ENCODE measurements at regions not wholly inside any gene's neighbourhood (a gene's known extent, or its start where the extent isn't known, plus 50 kb on each side); places are given as distances from the start of the nearest gene placed in this dataset.

DNA sequence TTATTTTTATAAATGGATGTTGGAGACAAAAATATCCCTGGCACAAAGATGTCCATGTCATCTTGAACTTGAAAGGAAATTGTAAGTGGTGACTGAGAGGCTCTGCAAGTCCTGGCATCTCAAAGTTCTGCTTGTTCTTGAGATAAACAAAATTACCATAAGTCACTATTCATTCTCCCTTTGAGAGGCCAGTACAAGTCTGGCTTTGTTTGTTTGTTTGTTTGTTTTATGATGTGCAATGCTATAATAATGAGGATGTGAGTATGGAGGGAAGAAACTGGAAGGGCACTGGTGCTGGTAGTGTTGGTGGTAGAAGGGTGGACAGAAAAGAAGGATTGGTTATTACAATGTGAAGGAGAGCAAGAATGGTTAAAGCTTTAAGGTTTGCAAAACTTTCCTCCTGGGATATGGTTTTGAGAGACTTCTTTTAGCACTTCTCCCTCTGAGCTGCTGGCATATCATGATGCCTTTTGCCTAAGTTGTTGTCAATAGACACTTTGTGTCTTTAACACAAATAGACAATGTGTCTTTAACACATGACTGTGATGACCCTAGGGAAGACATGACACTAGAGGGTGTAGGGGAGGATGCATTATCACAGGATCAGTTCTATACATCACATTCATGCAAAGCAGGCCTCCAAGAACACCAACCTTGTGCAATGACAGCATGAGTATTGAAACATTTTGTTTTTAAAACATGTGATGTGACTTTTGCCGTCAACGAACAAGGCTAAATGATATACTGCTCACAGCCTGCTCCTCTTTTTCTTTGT, 880.5 kb upstream of the GOT2 start:
- Histone ChIP-seq H3K79me2 (ENCODE audit: control insufficient read depth, insufficient read depth, low read length) (no peaks in the 10 kb centered on the region), H3K9me3 (replicated peaks; ENCODE audit: control insufficient read depth, insufficient read depth, low read depth, low read length) (no peaks in the 10 kb centered on the region), H3K4me3 (no peak overlapping the region), H3K27ac (ENCODE audit: extremely low read depth, low read depth, low read length) (no peak overlapping the region), H3K4me1 (replicated peaks in 1 of 2; ENCODE audit: control insufficient read depth in 2 of 2, insufficient read depth in 2 of 2, low read length in 2 of 2) (no peaks in the 10 kb centered on the region), H3K9me1 (ENCODE audit: control insufficient read depth, insufficient read depth, low read length) (no peaks in the 10 kb centered on the region), H4K20me1 (replicated peaks; ENCODE audit: control insufficient read depth, insufficient read depth, low read length) (no peaks in the 10 kb centered on the region), H3K36me3 (ENCODE audit: control insufficient read depth, insufficient read depth, low read length) (no peaks in the 10 kb centered on the region), H3K9ac (ENCODE audit: insufficient read depth in 1 of 2, low read depth in 2 of 2, low read length in 2 of 2) (no peak overlapping the region), H2AFZ (ENCODE audit: low read depth, low read length) (no peak overlapping the region), H3K4me2 (ENCODE audit: insufficient read depth, low read length) (no peak overlapping the region), H3K27me3 (ENCODE audit: control insufficient read depth in 2 of 2, insufficient read depth in 2 of 2, low read length in 2 of 2) (no peaks in the 10 kb centered on the region)
- CTCF ChIA-PET (ENCODE audit: low intra/inter-chr PET ratio) = no interaction called here
- DNase-seq (ENCODE audit: extremely low read depth in 1 of 4, low spot score in 3 of 4) (no peak), FAIRE-seq (no peak), ATAC-seq (no peak)
- in situ Hi-C loops (cut with MboI) (no loop called here), intact Hi-C loops (cut with micrococcal nuclease) (no loop called here)
- 0% methylated on average over 2 of the region's 2 CpGs for WGBS (ENCODE audit: insufficient coverage, low coverage, missing lambda C conversion rate)
- POLR2A ChIA-PET = no interaction called here
- TF ChIP-seq OTX1 (CRISPR knock-in tag; IDR thresholded peaks at IDR 0.05) = no peak
- no peak for TF ChIP-seq ZZZ3 (IDR thresholded peaks at IDR 0.05)
- TF ChIP-seq KAT2B (IDR thresholded peaks at IDR 0.05; ENCODE audit: low read depth, low read length) = no peak
- TF ChIP-seq TEAD4 (IDR thresholded peaks at IDR 0.05; ENCODE audit: low read length) = no peak
- no peak for TF ChIP-seq TEAD4 (CRISPR knock-in tag; IDR thresholded peaks at IDR 0.05; ENCODE audit: borderline replicate concordance)
- no peak for TF ChIP-seq ETV5 (CRISPR knock-in tag; IDR thresholded peaks at IDR 0.05; ENCODE audit: low read depth)
- TF ChIP-seq, protein P1, sequence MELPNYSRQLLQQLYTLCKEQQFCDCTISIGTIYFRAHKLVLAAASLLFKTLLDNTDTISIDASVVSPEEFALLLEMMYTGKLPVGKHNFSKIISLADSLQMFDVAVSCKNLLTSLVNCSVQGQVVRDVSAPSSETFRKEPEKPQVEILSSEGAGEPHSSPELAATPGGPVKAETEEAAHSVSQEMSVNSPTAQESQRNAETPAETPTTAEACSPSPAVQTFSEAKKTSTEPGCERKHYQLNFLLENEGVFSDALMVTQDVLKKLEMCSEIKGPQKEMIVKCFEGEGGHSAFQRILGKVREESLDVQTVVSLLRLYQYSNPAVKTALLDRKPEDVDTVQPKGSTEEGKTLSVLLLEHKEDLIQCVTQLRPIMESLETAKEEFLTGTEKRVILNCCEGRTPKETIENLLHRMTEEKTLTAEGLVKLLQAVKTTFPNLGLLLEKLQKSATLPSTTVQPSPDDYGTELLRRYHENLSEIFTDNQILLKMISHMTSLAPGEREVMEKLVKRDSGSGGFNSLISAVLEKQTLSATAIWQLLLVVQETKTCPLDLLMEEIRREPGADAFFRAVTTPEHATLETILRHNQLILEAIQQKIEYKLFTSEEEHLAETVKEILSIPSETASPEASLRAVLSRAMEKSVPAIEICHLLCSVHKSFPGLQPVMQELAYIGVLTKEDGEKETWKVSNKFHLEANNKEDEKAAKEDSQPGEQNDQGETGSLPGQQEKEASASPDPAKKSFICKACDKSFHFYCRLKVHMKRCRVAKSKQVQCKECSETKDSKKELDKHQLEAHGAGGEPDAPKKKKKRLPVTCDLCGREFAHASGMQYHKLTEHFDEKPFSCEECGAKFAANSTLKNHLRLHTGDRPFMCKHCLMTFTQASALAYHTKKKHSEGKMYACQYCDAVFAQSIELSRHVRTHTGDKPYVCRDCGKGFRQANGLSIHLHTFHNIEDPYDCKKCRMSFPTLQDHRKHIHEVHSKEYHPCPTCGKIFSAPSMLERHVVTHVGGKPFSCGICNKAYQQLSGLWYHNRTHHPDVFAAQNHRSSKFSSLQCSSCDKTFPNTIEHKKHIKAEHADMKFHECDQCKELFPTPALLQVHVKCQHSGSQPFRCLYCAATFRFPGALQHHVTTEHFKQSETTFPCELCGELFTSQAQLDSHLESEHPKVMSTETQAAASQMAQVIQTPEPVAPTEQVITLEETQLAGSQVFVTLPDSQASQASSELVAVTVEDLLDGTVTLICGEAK (IDR thresholded peaks at IDR 0.05) = no peak
- TF ChIP-seq, protein P1 (CRISPR knock-in tag; IDR thresholded peaks at IDR 0.05) = no peak
- TF ChIP-seq, protein P2, sequence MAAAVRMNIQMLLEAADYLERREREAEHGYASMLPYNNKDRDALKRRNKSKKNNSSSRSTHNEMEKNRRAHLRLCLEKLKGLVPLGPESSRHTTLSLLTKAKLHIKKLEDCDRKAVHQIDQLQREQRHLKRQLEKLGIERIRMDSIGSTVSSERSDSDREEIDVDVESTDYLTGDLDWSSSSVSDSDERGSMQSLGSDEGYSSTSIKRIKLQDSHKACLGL (CRISPR knock-in tag; IDR thresholded peaks at IDR 0.05; ENCODE audit: borderline replicate concordance, poor library complexity, severe bottlenecking) = no peak
- no peak for TF ChIP-seq RB1 (IDR thresholded peaks at IDR 0.05; ENCODE audit: low read depth)
- no peak for TF ChIP-seq SLC30A9 (CRISPR knock-in tag; IDR thresholded peaks at IDR 0.05)
- TF ChIP-seq PCBP2 (IDR thresholded peaks at IDR 0.05; ENCODE audit: low read depth, low read length, poor library complexity, severe bottlenecking) = no peak
- no peak for TF ChIP-seq ELF1 (tag; IDR thresholded peaks at IDR 0.05)
- no TSS peak for BruUV-seq (replicated peaks)
